Renal cortex interstitium (tissue), 11 donors: ENCODE measurements at regions not wholly inside any gene's neighbourhood (a gene's known extent, or its start where the extent isn't known, plus 50 kb on each side); places are given as distances from the start of the nearest gene placed in this dataset.
"Not testable (repeated sequence)": the region's sequence is repeated elsewhere in the genome, so short reads cannot be mapped to it uniquely, and the experiment has no call there.

Experiments used
- DNase-seq, 11 donors: peaks; one replicate each; pipeline ENCODE4 v3.0.0-alpha.2; 2013; ENCODE audit warnings: low read depth in 9 of 11, low spot score in 4 of 11; ENCODE audit errors: extremely low read depth in 1 of 11

DNA sequence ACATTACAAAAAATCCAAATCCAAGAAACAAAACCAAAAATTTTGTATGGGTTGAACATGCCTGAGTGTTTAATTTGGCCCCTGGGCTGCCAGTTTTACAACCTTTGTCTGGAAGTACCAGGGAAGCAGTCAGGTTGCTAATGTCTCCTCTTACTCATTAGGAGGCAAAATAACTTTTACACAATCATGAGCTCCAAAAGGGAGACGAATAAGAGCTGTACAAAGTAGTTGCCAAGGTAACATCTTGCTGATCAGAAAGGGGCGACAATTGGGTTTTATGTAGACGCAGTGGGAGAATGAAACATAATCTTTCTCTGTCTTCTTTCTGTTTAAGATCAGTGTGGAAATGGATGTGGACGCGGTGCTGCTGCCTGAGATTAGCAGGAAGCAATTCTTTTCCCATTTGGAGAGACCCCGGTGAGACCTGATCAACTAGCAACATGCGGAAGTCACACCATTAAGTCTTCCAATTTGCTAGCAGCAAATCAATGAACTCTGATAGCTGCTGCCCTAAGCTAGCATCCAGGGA, 90.7 kb upstream of the IGFBP7 start:
- no peak for DNase-seq

DNA sequence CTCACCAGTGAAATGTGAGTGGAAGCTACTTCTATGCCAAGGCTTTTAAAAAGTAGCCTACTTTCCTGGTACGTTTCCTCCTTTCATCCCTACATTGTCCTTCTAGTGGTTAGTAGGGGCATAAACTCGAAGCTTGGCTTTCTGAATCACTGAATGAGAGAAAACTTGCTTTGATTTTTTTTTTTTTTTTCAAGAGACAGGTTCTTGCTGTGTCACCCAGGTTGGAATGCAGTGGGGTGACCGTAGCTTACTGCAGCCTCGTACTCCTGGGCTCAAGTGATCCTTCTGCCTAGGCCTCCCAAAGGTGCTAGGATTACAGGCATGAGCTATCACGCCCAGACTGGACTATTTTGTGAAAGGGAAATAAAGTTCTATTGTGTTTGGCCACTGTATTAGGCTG, 89.1 kb upstream of the IGFBP7 start:
- no peak for DNase-seq

DNA sequence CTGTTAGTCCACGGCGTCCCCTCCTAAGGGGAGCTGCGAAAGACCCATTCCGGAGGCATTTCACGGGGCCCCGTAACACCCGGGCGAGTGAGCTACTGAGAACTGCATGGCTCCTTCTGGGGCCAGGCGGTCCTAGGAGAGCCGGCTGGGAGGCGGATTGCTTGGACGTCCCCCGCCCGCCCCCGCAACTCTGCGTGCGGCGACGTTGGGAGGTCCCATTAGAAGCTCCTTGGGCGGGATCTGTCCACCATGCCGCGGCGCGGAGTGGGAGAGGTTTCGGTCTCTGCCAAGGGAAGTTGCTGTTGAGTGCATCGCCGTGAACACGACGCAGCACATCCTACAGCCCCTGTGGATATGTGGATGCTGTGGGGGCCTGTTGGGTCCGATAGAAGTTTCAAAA, 85.4 kb upstream of the IGFBP7 start:
- DNase-seq, result no peak

DNA sequence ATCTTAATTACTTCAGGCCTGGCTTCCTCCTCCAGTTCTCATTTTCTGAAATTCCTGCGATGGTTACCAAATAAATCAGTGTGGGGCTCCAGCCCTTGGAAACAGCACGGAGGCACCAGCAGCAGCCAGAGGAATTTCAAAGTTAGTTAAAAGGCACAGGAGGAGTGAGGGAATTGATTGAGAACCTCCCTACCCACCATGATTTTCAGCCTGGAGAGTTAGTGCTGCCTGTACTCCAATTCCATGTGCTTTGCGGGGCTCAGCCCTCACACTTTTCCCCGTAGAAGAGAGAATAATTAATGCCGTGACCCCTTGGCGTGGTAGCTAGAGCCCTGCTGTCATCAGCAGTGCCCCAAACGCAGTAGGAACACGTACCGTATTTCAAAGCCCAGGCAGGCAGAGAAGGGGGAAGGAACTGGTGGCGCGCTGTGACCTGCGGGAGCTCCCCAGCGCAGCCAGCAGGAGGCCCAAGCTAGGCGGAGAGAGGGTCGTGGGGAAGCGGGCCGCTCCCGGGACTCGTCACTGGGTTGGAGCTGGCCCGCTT, 84.0 kb upstream of the IGFBP7 start:
- peak in 8 of 11 donors; percentile 32 to 68 (median 46) for DNase-seq

DNA sequence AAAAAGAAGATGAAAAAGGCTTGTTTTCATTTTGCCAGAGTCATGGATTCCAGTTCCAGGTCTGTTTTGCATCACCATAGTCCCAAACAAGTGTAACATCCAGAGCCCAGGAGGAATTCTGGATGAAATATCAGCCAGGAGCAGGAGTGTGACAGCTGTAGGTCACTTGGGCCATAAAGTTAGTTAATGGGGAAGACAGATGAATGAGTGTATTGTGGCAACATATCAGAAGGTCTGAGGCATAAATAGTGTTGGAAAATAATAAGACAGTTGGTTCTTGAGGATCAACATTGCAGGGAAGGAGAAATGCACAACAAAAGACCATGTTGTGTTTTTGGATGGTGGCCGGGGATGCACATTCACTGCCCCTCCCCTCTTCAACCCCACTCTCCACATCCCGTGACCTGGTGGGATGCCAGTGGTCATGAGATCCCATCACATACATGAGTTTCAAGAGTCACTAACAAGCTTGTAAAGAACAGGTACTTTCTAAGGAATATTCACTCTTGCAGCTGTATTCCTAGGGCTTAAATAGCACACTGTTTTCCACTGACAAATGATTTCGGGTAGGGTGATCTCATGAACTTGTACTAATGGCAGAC, 83.1 kb upstream of the IGFBP7 start:
- peak in 2 of 11 donors; percentile 14 to 37 for DNase-seq

DNA sequence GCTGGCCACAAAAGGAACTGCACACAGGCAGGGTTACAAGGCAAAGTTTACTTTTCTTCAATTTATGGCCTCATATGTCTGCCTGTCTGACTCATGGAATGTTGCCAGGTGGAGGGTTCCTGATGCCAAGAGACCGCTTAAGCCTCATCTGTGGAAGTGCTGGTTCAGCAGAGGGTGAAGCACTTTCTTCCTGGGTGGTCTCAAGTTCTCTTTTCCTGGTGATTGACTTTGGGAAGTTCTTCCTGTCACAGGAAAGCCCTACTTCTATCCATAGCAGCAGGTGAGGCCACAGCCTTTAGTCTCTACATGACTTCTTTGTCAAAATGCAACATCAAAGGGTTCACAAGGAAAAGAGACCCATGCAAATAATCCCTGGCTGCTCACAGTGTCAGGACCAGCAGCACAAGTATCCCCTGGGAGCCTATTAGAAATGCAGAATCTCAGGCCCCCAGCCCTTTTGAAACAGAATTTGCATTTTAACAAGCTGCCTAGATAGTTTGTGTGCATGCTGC, 81.4 kb upstream of the IGFBP7 start:
- peak in 10 of 11 donors; percentile 56 to 84 (median 66) for DNase-seq

DNA sequence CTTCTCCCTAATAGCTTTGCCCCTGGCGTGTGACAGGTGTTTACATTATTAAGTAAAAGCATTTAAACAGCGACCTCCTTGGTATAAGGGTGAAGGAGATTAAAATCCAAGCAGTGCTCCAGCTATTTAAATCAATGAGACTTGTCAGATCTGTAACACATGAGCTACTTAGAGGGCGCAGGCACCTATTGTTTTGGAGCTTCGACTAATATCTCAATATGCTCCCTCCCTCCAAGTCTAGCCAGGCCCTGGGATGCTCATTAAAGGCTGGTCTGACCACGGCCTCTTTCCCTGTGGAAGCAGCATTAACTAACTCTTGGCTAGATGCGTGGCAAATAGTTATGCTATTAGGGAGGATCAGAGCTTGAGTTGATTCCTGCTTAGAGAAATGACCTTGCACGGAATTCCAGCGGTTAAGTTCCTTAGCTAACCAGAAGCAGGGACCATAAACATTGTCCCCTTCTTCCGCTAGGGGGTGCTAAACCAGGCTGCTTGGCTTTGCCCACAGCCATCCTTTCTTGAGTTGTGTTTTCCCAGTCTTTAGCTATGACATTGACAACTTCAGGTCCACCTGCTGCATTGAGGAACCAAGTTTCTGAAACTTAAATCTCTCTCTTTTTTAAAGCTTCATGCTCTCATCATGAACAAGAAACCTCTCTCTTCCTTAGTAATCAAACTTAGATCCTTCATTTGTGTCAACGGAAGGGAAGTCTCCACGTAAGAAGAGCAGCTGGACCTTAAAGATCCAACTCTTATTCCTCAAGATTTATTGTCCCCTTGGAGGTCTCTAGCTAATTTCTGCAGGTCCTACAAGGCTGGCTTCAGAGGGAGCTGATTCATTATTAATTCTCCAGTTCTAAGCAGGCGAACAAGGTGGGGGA, 80.7 kb upstream of the IGFBP7 start:
- DNase-seq, result peak in 5 of 11 donors; percentile 25 to 38 (median 31)

DNA sequence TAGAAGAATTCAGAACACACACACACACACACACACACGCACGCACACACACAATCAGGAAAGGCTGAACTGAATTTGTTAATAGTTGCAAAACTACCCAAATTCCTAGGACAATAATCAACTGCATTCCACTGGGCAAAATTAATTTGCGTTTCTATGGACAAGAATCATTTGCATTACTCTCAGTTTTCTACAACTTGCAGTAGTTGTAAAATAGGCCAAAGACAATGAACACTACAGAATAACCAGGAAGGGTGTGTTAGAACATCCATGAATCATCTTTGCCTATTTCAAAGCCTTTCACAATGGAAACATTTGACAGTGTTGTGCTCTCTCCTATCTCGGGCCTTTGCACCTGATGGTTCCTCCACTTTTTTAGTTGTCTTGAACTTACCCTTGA, 77.1 kb upstream of the IGFBP7 start:
- no peak for DNase-seq

DNA sequence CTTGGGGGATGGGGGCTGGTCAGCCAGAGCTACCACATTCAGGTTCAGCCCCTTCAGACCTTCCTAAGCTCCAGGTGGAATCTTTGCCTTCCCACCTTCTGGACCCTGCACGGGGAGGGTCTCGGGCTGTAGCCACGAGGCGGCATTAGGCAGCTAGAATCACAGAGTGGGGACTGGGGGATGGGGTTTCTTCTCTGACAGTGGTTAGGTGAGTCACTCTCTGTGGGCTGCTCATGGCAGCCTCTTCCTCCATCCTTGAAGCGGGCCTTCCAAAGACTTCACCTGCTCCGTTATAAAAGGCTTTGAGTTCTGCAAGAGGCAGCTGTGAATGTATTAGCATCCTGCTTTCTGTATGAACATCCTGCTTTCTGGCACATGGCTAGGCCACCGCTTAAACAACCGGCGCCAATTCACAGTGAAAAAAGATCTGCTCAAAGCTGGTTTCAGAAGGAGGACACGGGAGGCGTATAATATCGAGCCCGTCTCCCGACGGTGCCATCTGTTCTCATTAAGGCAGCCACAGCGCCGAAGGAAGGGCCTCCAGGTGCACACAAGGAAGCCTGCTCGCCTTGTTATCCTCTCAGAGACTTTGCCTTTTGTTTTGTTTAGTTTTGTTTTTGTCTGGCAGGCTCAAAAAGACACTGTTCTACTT, 74.3 kb upstream of the IGFBP7 start:
- no peak for DNase-seq

DNA sequence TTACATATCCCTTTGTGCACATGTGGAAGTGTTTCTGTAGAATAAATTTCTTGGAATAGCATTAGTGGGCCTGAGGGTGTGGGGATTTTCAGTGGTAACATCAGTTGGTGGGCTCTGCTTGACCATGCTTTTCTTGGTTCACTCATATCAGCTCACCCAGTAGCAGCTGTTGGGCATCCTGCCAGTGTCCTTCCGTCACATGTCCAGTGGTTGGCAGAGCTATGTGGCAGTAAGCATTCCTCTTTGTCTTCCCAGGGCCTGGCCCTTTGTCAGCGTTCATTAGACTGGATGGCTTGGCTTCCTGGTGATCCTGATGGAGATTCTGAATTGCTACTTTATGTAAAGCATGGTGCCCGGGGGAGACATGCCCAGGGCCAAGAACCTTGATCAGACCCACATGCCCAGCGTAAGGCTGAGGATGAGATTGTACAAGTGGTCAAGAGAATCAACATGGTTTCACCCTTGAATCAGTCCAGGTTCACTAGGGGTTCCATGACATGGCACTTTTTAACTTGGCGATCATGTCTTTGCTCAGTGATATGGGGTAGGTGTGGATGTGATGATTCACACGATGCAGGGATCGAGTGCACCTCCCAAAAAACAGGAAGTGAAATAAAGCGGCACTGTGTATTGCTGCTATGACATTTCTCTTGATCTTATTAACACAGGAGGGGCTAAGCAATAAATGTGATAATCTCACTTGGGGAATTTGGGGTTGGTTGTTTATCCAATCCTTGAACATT, 72.1 kb upstream of the IGFBP7 start:
- no peak for DNase-seq

DNA sequence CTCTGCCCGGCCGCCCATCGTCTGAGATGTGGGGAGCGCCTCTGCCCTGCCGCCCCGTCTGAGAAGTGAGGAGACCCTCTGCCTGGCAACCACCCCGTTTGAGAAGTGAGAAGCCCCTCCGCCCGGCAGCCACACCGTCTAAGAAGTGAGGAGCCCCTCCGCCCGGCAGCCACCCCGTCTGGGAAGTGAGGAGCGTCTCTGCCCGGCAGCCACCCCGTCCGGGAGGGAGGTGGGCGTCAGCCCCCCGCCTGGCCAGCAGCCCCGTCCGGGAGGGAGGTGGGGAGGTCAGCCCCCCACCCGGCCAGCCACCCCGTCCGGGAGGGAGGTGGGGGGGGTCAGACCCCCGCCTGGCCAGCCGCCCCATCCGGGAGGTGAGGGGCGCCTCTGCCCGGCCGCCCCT, 63.0 kb upstream of the IGFBP7 start:
- DNase-seq, result not testable (repeated sequence)

DNA sequence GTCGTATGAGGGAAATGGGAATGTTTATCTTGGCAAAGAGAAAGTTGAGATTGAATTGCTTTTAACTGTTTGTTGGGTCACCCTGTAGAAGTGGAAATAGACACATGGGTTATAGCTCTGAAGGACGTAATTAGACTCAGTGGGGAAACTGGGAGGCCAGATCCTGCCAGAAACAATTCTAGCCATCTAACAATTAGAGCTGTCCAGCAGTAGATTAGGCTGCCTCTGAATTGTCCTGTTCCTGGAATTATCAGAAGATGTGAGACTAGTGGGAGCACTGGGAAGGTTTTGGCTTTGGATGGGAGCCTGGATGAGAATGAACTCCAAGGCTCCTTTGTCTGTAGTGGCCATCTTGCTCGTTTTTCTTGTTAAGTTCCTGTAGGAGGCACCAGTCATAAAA, 61.9 kb upstream of the IGFBP7 start:
- DNase-seq, result no peak

DNA sequence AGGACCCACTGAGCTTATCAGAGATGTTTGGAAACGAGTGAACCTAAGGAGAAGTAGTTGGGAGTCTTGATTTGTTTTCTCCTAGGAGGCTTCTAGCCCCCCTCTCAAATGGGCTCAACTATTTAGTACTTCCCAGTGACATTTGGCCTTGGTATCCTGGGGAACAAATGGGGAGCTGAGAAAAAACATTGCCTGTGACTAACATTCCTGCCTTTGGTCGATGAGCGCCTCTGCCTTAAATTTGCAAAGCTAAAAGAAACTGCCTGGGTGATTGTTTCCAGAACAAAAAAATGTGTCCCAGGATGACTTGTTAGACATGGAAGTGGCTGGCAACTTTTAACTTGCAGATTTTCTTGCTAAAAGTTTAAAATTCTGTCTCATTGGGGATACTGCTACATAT, 58.8 kb upstream of the IGFBP7 start:
- DNase-seq, result no peak

DNA sequence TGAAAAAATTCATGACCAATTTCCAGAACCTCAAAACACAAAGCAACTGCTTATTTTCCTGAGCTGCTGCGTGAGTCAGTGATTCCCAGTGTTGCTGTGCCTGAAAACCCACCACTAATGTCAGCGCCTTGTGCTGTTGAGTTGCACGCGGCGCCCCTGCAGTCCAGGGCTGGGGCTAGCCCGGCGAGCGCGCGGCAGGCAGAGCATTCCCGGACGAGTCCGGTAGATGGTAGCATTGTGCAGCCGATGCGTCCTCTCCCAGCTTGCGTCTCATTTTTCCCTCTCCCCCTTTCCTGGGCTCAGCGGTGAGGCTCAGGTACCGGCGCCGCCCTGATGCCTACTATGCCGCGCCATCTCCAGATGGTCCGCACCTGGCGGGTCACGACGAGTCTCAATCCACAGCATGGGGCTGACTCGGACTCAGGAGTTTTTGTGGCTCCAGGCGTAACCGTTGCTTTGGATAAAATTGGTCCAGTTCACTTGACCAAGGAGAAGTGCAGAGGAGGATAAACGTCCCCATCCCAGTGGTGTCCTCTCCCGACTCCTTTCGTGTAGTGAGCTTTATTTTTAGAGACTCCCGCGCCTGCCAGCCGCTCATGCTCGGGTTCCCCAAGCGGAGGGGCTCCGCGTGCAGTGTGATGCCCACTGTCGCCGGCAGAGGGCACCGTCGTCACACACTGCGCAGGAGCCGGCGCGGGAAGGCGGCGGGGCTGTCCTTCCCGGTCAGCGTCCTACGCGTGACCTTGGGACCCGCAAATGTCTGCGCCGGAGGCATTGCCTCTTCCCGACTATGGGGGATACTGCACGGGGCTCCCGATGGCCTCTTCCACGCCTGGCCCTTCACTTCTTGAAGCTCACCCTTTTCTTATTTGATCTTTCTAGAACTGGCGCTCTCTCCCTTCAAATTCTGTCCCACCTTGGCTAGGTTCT, 53.6 kb upstream of the IGFBP7 start:
- DNase-seq, result peak; percentile 64 to 83 (median 78)

DNA sequence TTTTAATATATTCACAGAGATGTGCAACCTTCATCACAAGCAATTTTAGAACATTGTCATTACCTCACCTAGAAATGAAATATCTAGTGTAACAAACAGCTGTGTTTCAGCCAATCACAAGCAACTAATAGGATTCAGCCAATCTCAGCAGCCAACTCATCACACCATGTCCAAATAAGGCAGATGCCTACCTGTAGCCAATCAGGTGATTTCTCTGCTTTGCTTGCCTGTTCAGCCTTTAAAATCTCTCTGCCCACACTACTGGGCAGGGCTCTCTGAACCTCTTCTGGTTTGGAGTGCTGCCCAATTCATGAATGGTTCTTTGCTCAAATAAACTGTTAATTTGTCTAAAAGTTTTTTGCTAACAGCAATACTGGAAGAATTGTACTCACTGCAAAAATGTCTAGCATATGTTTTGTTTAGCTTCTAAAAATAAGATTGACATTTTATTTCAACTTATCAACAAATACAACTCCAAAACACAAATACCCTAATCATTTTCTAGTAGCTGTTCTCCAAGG, 52.4 kb upstream of the IGFBP7 start:
- no peak for DNase-seq
